ENCODE measurements at regions not wholly inside any gene's neighbourhood (a gene's known extent, or its start where the extent isn't known, plus 50 kb on each side); places are given as distances from the start of the nearest gene placed in this dataset.

DNA sequence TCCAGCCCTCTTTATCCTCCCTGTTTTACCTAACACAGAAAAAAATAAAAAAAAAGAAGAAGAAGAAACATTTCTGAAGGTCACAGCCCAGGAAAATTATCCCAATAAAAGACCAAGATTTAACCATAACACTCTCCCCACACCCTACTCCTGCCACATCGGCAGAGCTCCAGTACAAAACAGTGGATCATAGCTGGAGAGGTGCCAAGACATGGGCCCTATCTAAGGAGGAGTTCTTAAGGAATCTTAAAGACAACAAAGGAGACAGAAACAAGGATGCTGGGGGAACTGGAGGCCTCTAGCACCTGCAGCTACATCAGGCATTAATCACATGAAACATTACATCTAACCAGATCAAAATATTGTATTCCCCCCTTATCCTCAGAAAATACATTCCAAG is 432.8 kb downstream of the MATN1 start:
- TF ChIP-seq EP300 (IDR thresholded peaks at IDR 0.05), result no peak
- TF ChIP-seq CTCF (IDR thresholded peaks at IDR 0.05), result no peak
- TF ChIP-seq POLR2AphosphoS5 (IDR thresholded peaks at IDR 0.05), result no peak
- TF ChIP-seq POLR2A (IDR thresholded peaks at IDR 0.05), result no peak
- Histone ChIP-seq H3K4me3 (no peak overlapping the region), H3K36me3 (no peaks in the 10 kb centered on the region), H3K9me3 (no peaks in the 10 kb centered on the region), H3K27ac (no peak overlapping the region), H3K4me1 (no peaks in the 10 kb centered on the region), H3K27me3 (peaks cover 47% of the 10 kb centered on the region)
- no peak for ATAC-seq
- 0% methylated on average over 1 of the region's 1 CpG; no CpG with 5 or more reads in 1 of the 2 donors for WGBS, 2 donors (ENCODE audit: low coverage in 1 of 2)

GRCh38 chr1:30287976-30288375 is 435.4 kb downstream of the MATN1 start:
- H3K9me3 ChIP-seq, result no peaks in the 10 kb centered on the region
- ATAC-seq, result no peak
- peaks cover 30% of the 10 kb centered on the region for H3K27me3 ChIP-seq
- H3K4me3 ChIP-seq, result no peak overlapping the region
- TF ChIP-seq POLR2AphosphoS5 (IDR thresholded peaks at IDR 0.05) (no peak), POLR2A (IDR thresholded peaks at IDR 0.05) (no peak), CTCF (IDR thresholded peaks at IDR 0.05) (no peak), EP300 (IDR thresholded peaks at IDR 0.05) (no peak)
- no peak overlapping the region for H3K27ac ChIP-seq
- no peaks in the 10 kb centered on the region for H3K4me1 ChIP-seq
- 100% methylated on average over 1 of the region's 8 CpGs; no CpG with 5 or more reads in 1 of the 2 donors for WGBS, 2 donors (ENCODE audit: low coverage in 1 of 2)
- no peaks in the 10 kb centered on the region for H3K36me3 ChIP-seq

DNA sequence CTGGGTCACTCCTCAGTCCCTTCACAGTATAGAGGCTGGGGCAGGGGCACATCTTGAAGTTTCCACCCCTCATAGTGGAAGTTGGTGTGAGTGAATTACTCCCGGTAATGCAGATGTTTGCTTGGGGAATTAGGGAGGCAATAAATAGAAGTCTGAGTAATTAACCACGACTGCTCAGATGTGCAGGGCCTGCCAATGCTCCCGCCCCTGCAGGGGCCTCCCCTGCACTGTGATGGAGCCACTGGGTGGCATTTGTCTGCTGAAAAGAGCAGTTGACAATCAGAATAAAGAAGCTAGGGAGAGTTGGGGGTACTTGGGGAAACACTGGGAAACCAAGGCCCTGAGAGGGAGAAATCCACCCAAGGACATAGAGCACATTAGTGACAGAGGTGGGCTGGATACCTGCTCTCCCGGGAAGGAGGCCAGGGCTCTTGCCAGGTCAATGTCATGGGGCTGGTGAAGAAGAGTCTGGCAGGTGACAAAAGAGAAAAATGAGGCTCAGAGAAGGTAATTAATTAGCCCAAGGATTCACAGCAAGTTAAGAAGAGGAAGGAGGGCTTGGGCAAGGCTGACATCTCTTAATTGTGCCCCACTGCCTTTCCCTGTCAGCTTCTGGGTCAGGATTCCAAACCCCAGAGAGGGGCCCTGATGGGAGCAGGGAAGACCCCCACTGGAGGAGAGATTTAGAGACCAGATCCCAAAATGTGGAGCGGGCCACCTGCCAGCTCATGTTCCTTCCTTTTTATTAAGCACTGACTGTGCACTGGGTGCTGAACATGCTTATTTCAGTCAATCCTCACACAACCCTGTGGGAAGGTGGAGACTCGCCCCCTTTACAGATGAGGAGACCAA is 436.2 kb downstream of the MATN1 start:
- 54 to 69% methylated on average over 4 of the region's 6 CpGs for WGBS, 2 donors (ENCODE audit: low coverage in 1 of 2)
- H3K4me3 ChIP-seq, result no peak overlapping the region
- H3K4me1 ChIP-seq, result no peaks in the 10 kb centered on the region

DNA sequence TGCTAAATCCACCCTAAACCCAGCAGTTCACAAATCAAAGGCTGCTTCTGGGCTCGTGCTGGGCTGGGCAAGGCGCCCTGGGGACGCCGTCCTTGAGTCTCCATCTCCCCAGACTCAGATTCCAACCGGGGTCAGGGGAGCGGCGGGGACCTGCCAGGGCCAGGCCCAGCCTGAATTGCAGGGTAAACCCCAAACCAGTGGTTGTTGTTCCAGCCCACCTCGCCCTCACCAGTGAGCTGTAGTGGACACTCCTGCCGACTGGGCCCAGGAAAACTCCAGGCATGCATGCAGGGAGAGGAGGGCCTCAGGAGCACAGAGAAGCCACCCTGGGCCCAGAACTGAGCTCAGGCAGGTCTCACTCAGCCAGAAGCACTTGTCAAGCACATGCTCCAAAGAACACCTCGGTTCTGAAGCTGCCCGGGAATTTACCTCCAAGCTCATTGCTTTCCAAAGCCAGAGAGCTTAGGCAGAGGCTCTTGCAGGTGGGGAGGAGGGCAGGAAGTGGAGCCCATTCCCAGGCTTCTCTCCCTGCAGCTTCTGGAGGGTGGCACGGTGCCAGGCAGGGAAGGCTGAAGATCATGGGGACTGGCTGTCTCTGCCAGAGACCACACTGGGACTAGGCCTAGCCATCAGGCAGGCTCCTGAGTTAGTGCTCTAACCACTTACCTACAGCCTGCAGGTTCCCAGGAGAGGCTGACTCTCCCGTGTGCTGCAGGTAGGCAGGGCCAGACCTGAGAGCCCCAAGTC is 437.0 kb downstream of the MATN1 start:
- H3K27ac ChIP-seq, result no peak overlapping the region
- no peak overlapping the region for H3K4me3 ChIP-seq
- no peaks in the 10 kb centered on the region for H3K9me3 ChIP-seq
- H3K4me1 ChIP-seq, result no peaks in the 10 kb centered on the region
- peaks cover 30% of the 10 kb centered on the region for H3K27me3 ChIP-seq
- TF ChIP-seq EP300 (IDR thresholded peaks at IDR 0.05) (no peak), POLR2AphosphoS5 (IDR thresholded peaks at IDR 0.05) (no peak)
- ATAC-seq, result no peak
- H3K36me3 ChIP-seq, result no peaks in the 10 kb centered on the region
- WGBS, 2 donors (ENCODE audit: low coverage in 1 of 2), result 92% methylated on average over 2 of the region's 13 CpGs; no CpG with 5 or more reads in 1 of the 2 donors

More for the DNA sequence above, 436.2 kb downstream of the MATN1 start:
- Histone ChIP-seq H3K27ac (no peak overlapping the region), H3K9me3 (no peaks in the 10 kb centered on the region), H3K36me3 (no peaks in the 10 kb centered on the region), H3K27me3 (peaks cover 30% of the 10 kb centered on the region)
- ATAC-seq, result no peak
- no peak for TF ChIP-seq CTCF (IDR thresholded peaks at IDR 0.05)
- TF ChIP-seq POLR2A (IDR thresholded peaks at IDR 0.05), result no peak
- no peak for TF ChIP-seq EP300 (IDR thresholded peaks at IDR 0.05)
- no peak for TF ChIP-seq POLR2AphosphoS5 (IDR thresholded peaks at IDR 0.05)

DNA sequence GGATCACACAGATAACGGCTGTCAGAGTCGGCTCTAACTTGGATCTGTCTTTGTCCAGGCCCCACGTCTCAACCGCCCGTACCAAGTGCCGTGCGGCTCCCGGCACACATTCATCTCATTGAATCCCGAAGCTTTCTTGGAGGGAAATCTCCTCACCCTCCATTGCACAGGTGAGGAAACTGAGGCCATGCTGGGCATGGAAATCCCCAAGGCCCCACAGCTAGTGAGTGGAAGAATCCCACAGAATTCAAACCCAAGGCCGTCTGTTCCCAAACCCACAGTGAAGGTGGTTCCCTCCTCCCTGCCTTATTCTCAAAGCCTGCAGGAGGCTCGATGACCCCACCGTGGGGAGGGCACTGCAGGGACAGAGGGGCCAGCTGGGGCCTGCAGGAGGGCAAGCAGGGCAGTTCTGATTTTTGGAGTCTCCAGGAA is 437.9 kb downstream of the MATN1 start:
- Histone ChIP-seq H3K9me3 (no peaks in the 10 kb centered on the region), H3K27ac (no peak overlapping the region), H3K4me3 (no peak overlapping the region), H3K4me1 (no peaks in the 10 kb centered on the region), H3K36me3 (no peaks in the 10 kb centered on the region), H3K27me3 (peaks cover 30% of the 10 kb centered on the region)
- no peak for TF ChIP-seq EP300 (IDR thresholded peaks at IDR 0.05)
- TF ChIP-seq POLR2A (IDR thresholded peaks at IDR 0.05), result no peak
- TF ChIP-seq POLR2AphosphoS5 (IDR thresholded peaks at IDR 0.05), result no peak
- no peak for TF ChIP-seq CTCF (IDR thresholded peaks at IDR 0.05)
- 81% methylated on average over 4 of the region's 12 CpGs; no CpG with 5 or more reads in 1 of the 2 donors for WGBS, 2 donors (ENCODE audit: low coverage in 1 of 2)
- ATAC-seq, result no peak
